Natural killer cell (primary cell): ENCODE measurements at regions not wholly inside any gene's neighbourhood (a gene's known extent, or its start where the extent isn't known, plus 50 kb on each side); places are given as distances from the start of the nearest gene placed in this dataset.

Experiments used
- ATAC-seq, 3 donors: fragments of 150-1000 bp in 2 of 3; fragments of 200-7000 bp in 1 of 3; cut with Tn5 transposase; 1 replicate in 1 of 3; 2 replicates in 2 of 3; pipeline ENCODE4 v1.10.0; 2021; ENCODE audit warnings: mild to moderate bottlenecking in 2 of 3, moderate library complexity in 2 of 3
- DNase-seq, 2 donors: peaks; one replicate each; pipeline versions ENCODE4 v3.0.0 to v3.0.0-alpha.2; 2013 to 2021; ENCODE audit warnings: mixed read lengths in 1 of 2
- H3K27ac ChIP-seq: one replicate; pipeline ENCODE4 v1.5.1; 2013; ENCODE audit warnings: mild to moderate bottlenecking, low read length
- H3K27me3 ChIP-seq: one replicate; pipeline ENCODE4 v1.6.1; 2013; ENCODE audit warnings: low read length; ENCODE audit not compliant: control insufficient read depth, insufficient read depth
- H3K36me3 ChIP-seq: one replicate; pipeline ENCODE4 v1.6.1; 2013; ENCODE audit warnings: low read length; ENCODE audit not compliant: control insufficient read depth, insufficient read depth
- H3K4me1 ChIP-seq: one replicate; pipeline ENCODE4 v1.6.1; 2013; ENCODE audit warnings: low read length; ENCODE audit not compliant: control insufficient read depth, insufficient read depth
- H3K4me3 ChIP-seq: one replicate; pipeline ENCODE4 v1.5.1; 2013; ENCODE audit warnings: low read length
- H3K9me3 ChIP-seq: one replicate; pipeline ENCODE4 v1.6.1; 2013; ENCODE audit warnings: low read length; ENCODE audit not compliant: control insufficient read depth, insufficient read depth
- H3K27ac Mint-ChIP-seq, 2 donors: one replicate each; pipeline ENCODE4 v1.8.0; 2022; ENCODE audit warnings: mild to moderate bottlenecking in 2 of 2, mixed read lengths in 2 of 2, moderate library complexity in 1 of 2
- H3K27me3 Mint-ChIP-seq, 2 donors: one replicate each; pipeline ENCODE4 v1.8.0; 2022; ENCODE audit warnings: low read depth in 2 of 2, mixed read lengths in 2 of 2
- H3K36me3 Mint-ChIP-seq: one replicate; pipeline ENCODE4 v1.8.0; 2022; ENCODE audit warnings: mixed read lengths
- H3K4me1 Mint-ChIP-seq, 2 donors: one replicate each; pipeline ENCODE4 v1.8.0; 2022; ENCODE audit warnings: mixed read lengths in 2 of 2
- H3K4me3 Mint-ChIP-seq: one replicate; pipeline ENCODE4 v1.8.0; 2022; ENCODE audit warnings: mild to moderate bottlenecking, moderate library complexity, mixed read lengths
- H3K9me3 Mint-ChIP-seq, 2 donors: one replicate each; pipeline ENCODE4 v1.8.0; 2022; ENCODE audit warnings: mixed read lengths in 2 of 2
- WGBS: methylation state at CpG from one replicate; pipeline ENCODE4 v1.1.7; 2013; ENCODE audit warnings: missing lambda C conversion rate; ENCODE audit not compliant: insufficient coverage; 5-methylcytosine and 5-hydroxymethylcytosine counted together
- intact Hi-C: fragments of 100-400 bp; cut with micrococcal nuclease; formaldehyde crosslinking; loops from one replicate; pipeline ENCODE4 v1.14.2; 2022
- TF ChIP-seq, protein P1 (sequence below): fragments of 200-600 bp; IDR thresholded peaks from one replicate; pipeline ENCODE4 v1.8.0; 2022; ENCODE audit warnings: antibody characterized with exemption

- TF ChIP-seq, protein P1, sequence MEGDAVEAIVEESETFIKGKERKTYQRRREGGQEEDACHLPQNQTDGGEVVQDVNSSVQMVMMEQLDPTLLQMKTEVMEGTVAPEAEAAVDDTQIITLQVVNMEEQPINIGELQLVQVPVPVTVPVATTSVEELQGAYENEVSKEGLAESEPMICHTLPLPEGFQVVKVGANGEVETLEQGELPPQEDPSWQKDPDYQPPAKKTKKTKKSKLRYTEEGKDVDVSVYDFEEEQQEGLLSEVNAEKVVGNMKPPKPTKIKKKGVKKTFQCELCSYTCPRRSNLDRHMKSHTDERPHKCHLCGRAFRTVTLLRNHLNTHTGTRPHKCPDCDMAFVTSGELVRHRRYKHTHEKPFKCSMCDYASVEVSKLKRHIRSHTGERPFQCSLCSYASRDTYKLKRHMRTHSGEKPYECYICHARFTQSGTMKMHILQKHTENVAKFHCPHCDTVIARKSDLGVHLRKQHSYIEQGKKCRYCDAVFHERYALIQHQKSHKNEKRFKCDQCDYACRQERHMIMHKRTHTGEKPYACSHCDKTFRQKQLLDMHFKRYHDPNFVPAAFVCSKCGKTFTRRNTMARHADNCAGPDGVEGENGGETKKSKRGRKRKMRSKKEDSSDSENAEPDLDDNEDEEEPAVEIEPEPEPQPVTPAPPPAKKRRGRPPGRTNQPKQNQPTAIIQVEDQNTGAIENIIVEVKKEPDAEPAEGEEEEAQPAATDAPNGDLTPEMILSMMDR, result no peak
Measured at GRCh38 chr5:3179220-3179619, 416.4 kb upstream of the IRX1 start.

GRCh38 chr5:3177338-3177737 is 418.3 kb upstream of the IRX1 start:
- no peak overlapping the region for H3K4me3 Mint-ChIP-seq
- Histone ChIP-seq H3K4me1 (no peaks in the 10 kb centered on the region), H3K27me3 (no peaks in the 10 kb centered on the region), H3K4me3 (no peak overlapping the region), H3K9me3 (no peaks in the 10 kb centered on the region), H3K36me3 (no peaks in the 10 kb centered on the region), H3K27ac (no peak overlapping the region)
- ATAC-seq (no peak), DNase-seq (no peak)
- intact Hi-C loops, result no loop called here
- TF ChIP-seq, protein P1, result no peak
- no peaks in the 10 kb centered on the region for H3K27me3 Mint-ChIP-seq
- H3K36me3 Mint-ChIP-seq, result no peaks in the 10 kb centered on the region
- WGBS, result 89% methylated on average over 15 of the region's 15 CpGs
- peaks cover 9 to 11% of the 10 kb centered on the region in 2 donors for H3K9me3 Mint-ChIP-seq
- H3K4me1 Mint-ChIP-seq, result no peaks in the 10 kb centered on the region
- H3K27ac Mint-ChIP-seq, result no peak overlapping the region

More at GRCh38 chr5:3179220-3179619, 416.4 kb upstream of the IRX1 start:
- no peaks in the 10 kb centered on the region for H3K4me1 Mint-ChIP-seq
- H3K36me3 Mint-ChIP-seq, result no peaks in the 10 kb centered on the region
- DNase-seq, result no peak
- WGBS, result 91% methylated on average over 5 of the region's 5 CpGs
- no peaks in the 10 kb centered on the region for H3K36me3 ChIP-seq
- intact Hi-C loops, result no loop called here
- no peak overlapping the region for H3K4me3 Mint-ChIP-seq
- no peaks in the 10 kb centered on the region for H3K9me3 ChIP-seq
- H3K4me3 ChIP-seq, result no peak overlapping the region
- no peak overlapping the region for H3K27ac ChIP-seq
- H3K9me3 Mint-ChIP-seq, result peaks cover 9% of the 10 kb centered on the region in 2 donors
- H3K27me3 ChIP-seq, result no peaks in the 10 kb centered on the region
- no peaks in the 10 kb centered on the region for H3K27me3 Mint-ChIP-seq
- H3K4me1 ChIP-seq, result no peaks in the 10 kb centered on the region
- ATAC-seq, result no peak
- no peak overlapping the region for H3K27ac Mint-ChIP-seq

DNA sequence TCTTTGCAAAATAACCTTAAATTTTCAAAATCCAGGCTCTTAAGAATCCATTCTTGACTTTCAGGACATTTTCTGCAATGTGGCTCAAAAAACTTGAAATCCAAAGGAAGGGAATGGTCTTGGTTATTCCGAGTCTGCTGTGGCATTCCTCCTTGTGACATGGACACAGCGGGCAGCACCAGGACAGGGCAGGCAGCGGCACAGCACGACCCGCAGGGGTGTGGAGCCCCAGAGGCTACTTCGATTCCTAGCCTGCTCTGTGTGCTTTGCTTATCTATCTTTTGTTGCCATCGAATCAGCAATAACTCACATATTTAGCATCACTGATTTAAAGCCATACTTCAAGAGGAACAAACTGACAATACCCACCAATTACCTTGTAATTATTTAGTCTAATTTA is 420.2 kb upstream of the IRX1 start:
- Histone ChIP-seq H3K4me1 (no peaks in the 10 kb centered on the region), H3K27ac (no peak overlapping the region), H3K4me3 (no peak overlapping the region), H3K9me3 (no peaks in the 10 kb centered on the region), H3K27me3 (no peaks in the 10 kb centered on the region), H3K36me3 (no peaks in the 10 kb centered on the region)
- intact Hi-C loops, result no loop called here
- TF ChIP-seq, protein P1, result no peak
- no peak for DNase-seq
- no peak for ATAC-seq
- no peaks in the 10 kb centered on the region for H3K4me1 Mint-ChIP-seq
- peaks cover 10 to 12% of the 10 kb centered on the region in 2 donors for H3K9me3 Mint-ChIP-seq
- no peak overlapping the region for H3K4me3 Mint-ChIP-seq
- H3K36me3 Mint-ChIP-seq, result no peaks in the 10 kb centered on the region
- 85% methylated on average over 7 of the region's 7 CpGs for WGBS
- H3K27me3 Mint-ChIP-seq, result no peaks in the 10 kb centered on the region
- H3K27ac Mint-ChIP-seq, result no peak overlapping the region

GRCh38 chr5:3167473-3167872 is 416.0 kb upstream of the IRX2 start:
- Mint-ChIP-seq H3K9me3 (peaks cover 14 to 24% of the 10 kb centered on the region in 2 donors), H3K27me3 (no peaks in the 10 kb centered on the region), H3K36me3 (no peaks in the 10 kb centered on the region), H3K4me1 (no peaks in the 10 kb centered on the region), H3K4me3 (no peak overlapping the region), H3K27ac (no peak overlapping the region)
- peaks cover 4% of the 10 kb centered on the region for H3K9me3 ChIP-seq
- no peaks in the 10 kb centered on the region for H3K27me3 ChIP-seq
- H3K36me3 ChIP-seq, result no peaks in the 10 kb centered on the region
- no peak overlapping the region for H3K27ac ChIP-seq
- DNase-seq, result no peak
- TF ChIP-seq, protein P1, result no peak
- no peak for ATAC-seq
- H3K4me1 ChIP-seq, result no peaks in the 10 kb centered on the region
- H3K4me3 ChIP-seq, result no peak overlapping the region
- intact Hi-C loops, result no loop called here
